Glutamatergic neuron (in vitro differentiated cells): ENCODE measurements at regions not wholly inside any gene's neighbourhood (a gene's known extent, or its start where the extent isn't known, plus 50 kb on each side); places are given as distances from the start of the nearest gene placed in this dataset.

Experiments
- DNase-seq: peaks from one replicate; pipeline ENCODE4 v3.0.0; 2022
- H3K27ac Mint-ChIP-seq: one replicate; pipeline ENCODE4 v1.8.0; 2020; ENCODE audit warnings: mild to moderate bottlenecking, mixed read lengths, inconsistent platforms; ENCODE audit not compliant: unreplicated experiment
- H3K27me3 Mint-ChIP-seq: one replicate; pipeline ENCODE4 v1.8.0; 2020; ENCODE audit warnings: mild to moderate bottlenecking, moderate library complexity, mixed read lengths, inconsistent platforms; ENCODE audit not compliant: unreplicated experiment
- H3K36me3 Mint-ChIP-seq: one replicate; pipeline ENCODE4 v1.8.0; 2020; ENCODE audit warnings: mild to moderate bottlenecking, mixed read lengths, inconsistent platforms; ENCODE audit not compliant: unreplicated experiment
- H3K4me1 Mint-ChIP-seq: one replicate; pipeline ENCODE4 v1.8.0; 2020; ENCODE audit warnings: mild to moderate bottlenecking, low read depth, mixed read lengths, inconsistent platforms; ENCODE audit not compliant: unreplicated experiment
- H3K4me3 Mint-ChIP-seq: one replicate; pipeline ENCODE4 v1.8.0; 2020; ENCODE audit warnings: mild to moderate bottlenecking, mixed read lengths, inconsistent platforms; ENCODE audit not compliant: unreplicated experiment
- H3K9me3 Mint-ChIP-seq: one replicate; pipeline ENCODE4 v1.8.0; 2020; ENCODE audit warnings: mild to moderate bottlenecking, moderate library complexity, mixed read lengths, inconsistent platforms; ENCODE audit not compliant: unreplicated experiment
- CTCF ChIP-seq: fragments of 200-600 bp; sonication (generic); IDR thresholded peaks from one replicate; pipeline ENCODE4 v1.5.0; 2021; ENCODE audit not compliant: partially characterized antibody, unreplicated experiment

- TF ChIP-seq CTCF: no peak
- Mint-ChIP-seq H3K36me3 (no peaks in the 10 kb centered on the region), H3K9me3 (peaks cover 13% of the 10 kb centered on the region), H3K27me3 (peaks cover 14% of the 10 kb centered on the region), H3K4me1 (peaks cover 28% of the 10 kb centered on the region), H3K4me3 (no peak overlapping the region), H3K27ac (no peak overlapping the region)
- no peak for DNase-seq
Measured at GRCh38 chr19:28403690-28404089, 809.3 kb downstream of the UQCRFS1 start.

- Mint-ChIP-seq H3K9me3 (peaks cover 9% of the 10 kb centered on the region), H3K4me1 (peaks cover 24% of the 10 kb centered on the region), H3K36me3 (no peaks in the 10 kb centered on the region), H3K4me3 (no peak overlapping the region), H3K27ac (no peak overlapping the region), H3K27me3 (peaks cover 11% of the 10 kb centered on the region)
- TF ChIP-seq CTCF: no peak
- no peak for DNase-seq
Measured at GRCh38 chr19:28402701-28403290, 810.2 kb downstream of the UQCRFS1 start.

GRCh38 chr19:28401739-28402424 lies 811.1 kb downstream of the UQCRFS1 start:
- H3K4me3 Mint-ChIP-seq: no peak overlapping the region
- H3K27me3 Mint-ChIP-seq: peaks cover 8% of the 10 kb centered on the region
- no peaks in the 10 kb centered on the region for H3K36me3 Mint-ChIP-seq
- peaks cover 18% of the 10 kb centered on the region for H3K4me1 Mint-ChIP-seq
- TF ChIP-seq CTCF: no peak
- no peak for DNase-seq
- H3K9me3 Mint-ChIP-seq: peaks cover 9% of the 10 kb centered on the region
- H3K27ac Mint-ChIP-seq: no peak overlapping the region

- H3K27ac Mint-ChIP-seq: no peak overlapping the region
- DNase-seq: no peak
- H3K4me3 Mint-ChIP-seq: no peak overlapping the region
- H3K27me3 Mint-ChIP-seq: peaks cover 8% of the 10 kb centered on the region
- no peak for TF ChIP-seq CTCF
- H3K4me1 Mint-ChIP-seq: peaks cover 16% of the 10 kb centered on the region
- no peaks in the 10 kb centered on the region for H3K36me3 Mint-ChIP-seq
- H3K9me3 Mint-ChIP-seq: peaks cover 9% of the 10 kb centered on the region
Measured at GRCh38 chr19:28400953-28401671, 811.8 kb downstream of the UQCRFS1 start.

- no peak for DNase-seq
- Mint-ChIP-seq H3K4me3 (no peak overlapping the region), H3K4me1 (peaks cover 7% of the 10 kb centered on the region), H3K36me3 (no peaks in the 10 kb centered on the region), H3K27ac (no peak overlapping the region), H3K9me3 (peaks cover 5% of the 10 kb centered on the region), H3K27me3 (peaks cover 2% of the 10 kb centered on the region)
- no peak for TF ChIP-seq CTCF
Measured at GRCh38 chr19:28399187-28399586, 813.8 kb downstream of the UQCRFS1 start.
